WTC11 (cell line): ENCODE measurements at regions not wholly inside any gene's neighbourhood (a gene's known extent, or its start where the extent isn't known, plus 50 kb on each side); places are given as distances from the start of the nearest gene placed in this dataset.

Experiments
- ATF1 ChIP-seq: sonication (generic); formaldehyde crosslinking; IDR thresholded peaks from 2 replicates; pipeline ENCODE4 v1.8.1; 2023; ENCODE audit warnings: mild to moderate bottlenecking, moderate library complexity, missing genetic modification reagents
- ATF2 ChIP-seq: sonication (generic); formaldehyde crosslinking; IDR thresholded peaks from 2 replicates; pipeline ENCODE4 v1.8.1; 2022; ENCODE audit warnings: low read depth, missing genetic modification reagents, borderline replicate concordance
- CBFB ChIP-seq: sonication (generic); formaldehyde crosslinking; IDR thresholded peaks from 2 replicates; pipeline ENCODE4 v1.8.1; 2022; ENCODE audit warnings: mild to moderate bottlenecking, low read depth, missing genetic modification reagents
- CDX4 ChIP-seq: fragments of 250-450 bp; sonication (Bioruptor Pico); IDR thresholded peaks from 2 replicates; pipeline ENCODE4 v1.9.0; 2021; ENCODE audit warnings: moderate library complexity, mild to moderate bottlenecking, inconsistent platforms, borderline replicate concordance
- CREB1 ChIP-seq: sonication (generic); formaldehyde crosslinking; IDR thresholded peaks from 2 replicates; pipeline ENCODE4 v1.8.0; 2023; ENCODE audit warnings: mild to moderate bottlenecking, missing genetic modification reagents
- CREM ChIP-seq: sonication (generic); formaldehyde crosslinking; IDR thresholded peaks from 2 replicates; pipeline ENCODE4 v1.8.1; 2022; ENCODE audit warnings: mild to moderate bottlenecking, missing genetic modification reagents, moderate library complexity
- CTCF ChIP-seq: fragments of 200-600 bp; IDR thresholded peaks from 2 replicates; pipeline ENCODE4 v1.8.0; 2022; ENCODE audit warnings: antibody characterized with exemption
- E2F4 ChIP-seq: sonication (generic); formaldehyde crosslinking; IDR thresholded peaks from 2 replicates; pipeline ENCODE4 v1.8.1; 2022; ENCODE audit warnings: low read depth, mild to moderate bottlenecking, moderate library complexity, missing genetic modification reagents, borderline replicate concordance
- ESRRA ChIP-seq: sonication (generic); formaldehyde crosslinking; IDR thresholded peaks from 2 replicates; pipeline ENCODE4 v1.8.1; 2022; ENCODE audit warnings: mild to moderate bottlenecking, missing genetic modification reagents, borderline replicate concordance
- ETV6 ChIP-seq: sonication (generic); formaldehyde crosslinking; IDR thresholded peaks from 2 replicates; pipeline ENCODE4 v1.8.1; 2022; ENCODE audit warnings: mild to moderate bottlenecking, missing genetic modification reagents
- FOXK1 ChIP-seq: sonication (generic); formaldehyde crosslinking; IDR thresholded peaks from 2 replicates; pipeline ENCODE4 v1.8.0; 2022; ENCODE audit warnings: mild to moderate bottlenecking, moderate library complexity, missing genetic modification reagents
- GABPB1 ChIP-seq: sonication (generic); formaldehyde crosslinking; IDR thresholded peaks from 2 replicates; pipeline ENCODE4 v1.8.1; 2023; ENCODE audit warnings: mild to moderate bottlenecking, missing genetic modification reagents
- GRHL2 ChIP-seq: fragments of 250-450 bp; sonication (Bioruptor Pico); IDR thresholded peaks from 2 replicates; pipeline ENCODE4 v1.8.0; 2022; ENCODE audit warnings: mild to moderate bottlenecking, moderate library complexity; ENCODE audit not compliant: insufficient replicate concordance, severe bottlenecking
- HMGA2 ChIP-seq: fragments of 250-450 bp; sonication (Bioruptor Pico); IDR thresholded peaks from 2 replicates; pipeline ENCODE4 v1.4.0; 2021; ENCODE audit warnings: mild to moderate bottlenecking, moderate library complexity
- IRF1 ChIP-seq: sonication (generic); formaldehyde crosslinking; IDR thresholded peaks from 2 replicates; pipeline ENCODE4 v1.8.0; 2023; ENCODE audit warnings: missing genetic modification reagents
- JUN ChIP-seq: sonication (generic); formaldehyde crosslinking; IDR thresholded peaks from 2 replicates; pipeline ENCODE4 v1.8.0; 2023; ENCODE audit warnings: mild to moderate bottlenecking, missing genetic modification reagents
- KAT7 ChIP-seq: sonication (generic); formaldehyde crosslinking; IDR thresholded peaks from 2 replicates; pipeline ENCODE4 v1.8.1; 2023; ENCODE audit warnings: missing genetic modification reagents, mild to moderate bottlenecking, borderline replicate concordance
- NFATC4 ChIP-seq: fragments of 250-450 bp; sonication (Bioruptor Pico); IDR thresholded peaks from 2 replicates; pipeline ENCODE4 v1.9.0; 2021; ENCODE audit warnings: mild to moderate bottlenecking
- PRDM15 ChIP-seq: sonication (generic); formaldehyde crosslinking; IDR thresholded peaks from 2 replicates; pipeline ENCODE4 v1.8.0; 2022; ENCODE audit warnings: missing genetic modification reagents
- RORB ChIP-seq: fragments of 250-450 bp; sonication (Bioruptor Pico); IDR thresholded peaks from 2 replicates; pipeline ENCODE4 v1.9.0; 2021; ENCODE audit warnings: mild to moderate bottlenecking
- TCF7 ChIP-seq: sonication (generic); formaldehyde crosslinking; IDR thresholded peaks from 2 replicates; pipeline ENCODE4 v1.8.0; 2022; ENCODE audit warnings: mild to moderate bottlenecking, low read depth, missing genetic modification reagents, moderate library complexity
- TP53 ChIP-seq: sonication (generic); formaldehyde crosslinking; IDR thresholded peaks from 2 replicates; pipeline ENCODE4 v1.8.1; 2023; ENCODE audit warnings: mild to moderate bottlenecking, missing genetic modification reagents
- ZMAT4 ChIP-seq: fragments of 250-450 bp; sonication (Bioruptor Pico); IDR thresholded peaks from 2 replicates; pipeline ENCODE4 v1.9.0; 2021; ENCODE audit warnings: mild to moderate bottlenecking
- ZNF138 ChIP-seq: sonication (generic); formaldehyde crosslinking; conservative IDR thresholded peaks from 2 replicates; pipeline ENCODE4 v1.8.1; 2022; ENCODE audit warnings: mild to moderate bottlenecking, moderate library complexity, missing genetic modification reagents
- ZNF232 ChIP-seq: sonication (generic); formaldehyde crosslinking; IDR thresholded peaks from 2 replicates; pipeline ENCODE4 v1.8.0; 2022; ENCODE audit warnings: mild to moderate bottlenecking, missing genetic modification reagents
- ZNF416 ChIP-seq: fragments of 250-450 bp; sonication (Bioruptor Pico); IDR thresholded peaks from 2 replicates; pipeline ENCODE4 v1.9.0; 2021; ENCODE audit warnings: mild to moderate bottlenecking, inconsistent platforms
- ZNF512 ChIP-seq: sonication (generic); formaldehyde crosslinking; IDR thresholded peaks from 2 replicates; pipeline ENCODE4 v1.8.1; 2022; ENCODE audit warnings: missing genetic modification reagents, borderline replicate concordance
- ZNF671 ChIP-seq: fragments of 250-450 bp; sonication (Bioruptor Pico); IDR thresholded peaks from 2 replicates; pipeline ENCODE4 v1.8.0; 2021; ENCODE audit warnings: mild to moderate bottlenecking

GRCh38 chr15:92714477-92715401 lies 59.2 kb upstream of the FAM174B start (continued):
- no peak for TF ChIP-seq HMGA2 (CRISPR knock-in tag)
- TF ChIP-seq JUN (CRISPR knock-in tag): no peak
- TF ChIP-seq ATF1 (CRISPR knock-in tag): no peak
- TF ChIP-seq TP53 (CRISPR knock-in tag): no peak
- TF ChIP-seq CTCF: peak; percentile 77
- no peak for TF ChIP-seq PRDM15
- no peak for TF ChIP-seq FOXK1 (CRISPR knock-in tag)
- TF ChIP-seq CREB1 (CRISPR knock-in tag): no peak
- TF ChIP-seq IRF1 (CRISPR knock-in tag): no peak
- no peak for TF ChIP-seq GRHL2 (CRISPR knock-in tag)
- no peak for TF ChIP-seq ZNF512 (CRISPR knock-in tag)
- TF ChIP-seq ESRRA (CRISPR knock-in tag): no peak
- TF ChIP-seq ETV6 (CRISPR knock-in tag): 0 out of 2 replicates have a peak, but pooled peaks have one; percentile 54
- no peak for TF ChIP-seq TCF7 (CRISPR knock-in tag)
- TF ChIP-seq E2F4 (CRISPR knock-in tag): no peak
- TF ChIP-seq ZNF138 (CRISPR knock-in tag): no peak
- TF ChIP-seq CREM (CRISPR knock-in tag): 0 out of 2 replicates have a peak, but pooled peaks have one; percentile 58
- TF ChIP-seq CDX4 (CRISPR knock-in tag): no peak
- TF ChIP-seq ZNF416 (CRISPR knock-in tag): 0 out of 2 replicates have a peak, but pooled peaks have one; percentile 52
- TF ChIP-seq ZNF671 (CRISPR knock-in tag): no peak
- TF ChIP-seq ZMAT4 (CRISPR knock-in tag): no peak
- 0 out of 2 replicates have a peak, but pooled peaks have one; percentile 29 for TF ChIP-seq ATF2 (CRISPR knock-in tag)
- no peak for TF ChIP-seq ZNF232
- TF ChIP-seq KAT7: no peak; the same call in 1 of the 2 replicates
- TF ChIP-seq GABPB1 (CRISPR knock-in tag): no peak
- TF ChIP-seq CBFB: no peak
- TF ChIP-seq NFATC4 (CRISPR knock-in tag): no peak
- no peak for TF ChIP-seq RORB (CRISPR knock-in tag)
